ENCODE measurements at regions not wholly inside any gene's neighbourhood (a gene's known extent, or its start where the extent isn't known, plus 50 kb on each side); places are given as distances from the start of the nearest gene placed in this dataset.

- Histone ChIP-seq H3K9me3 (no peaks in the 10 kb centered on the region), H3K27ac (no peak overlapping the region), H3K4me3 (no peak overlapping the region), H3K27me3 (no peaks in the 10 kb centered on the region), H3K4me1 (no peaks in the 10 kb centered on the region), H3K36me3 (no peaks in the 10 kb centered on the region)
- no peak for DNase-seq
- TF ChIP-seq POLR2A (IDR thresholded peaks at IDR 0.05) (no peak), CTCF (IDR thresholded peaks at IDR 0.05) (no peak)
Observed at GRCh38 chr5:18037718-18038117, 403.5 kb downstream of the TAF11L14 start.

- DNase-seq = no peak
- Histone ChIP-seq H3K9me3 (no peaks in the 10 kb centered on the region), H3K4me1 (no peaks in the 10 kb centered on the region), H3K36me3 (no peaks in the 10 kb centered on the region), H3K4me3 (no peak overlapping the region), H3K27ac (no peak overlapping the region), H3K27me3 (no peaks in the 10 kb centered on the region)
- TF ChIP-seq CTCF (IDR thresholded peaks at IDR 0.05) (no peak), POLR2A (IDR thresholded peaks at IDR 0.05) (no peak)
Observed at GRCh38 chr5:18043344-18043743, 409.1 kb downstream of the TAF11L14 start.

GRCh38 chr5:18048449-18048848, 414.2 kb downstream of the TAF11L14 start:
- H3K36me3 ChIP-seq = no peaks in the 10 kb centered on the region

GRCh38 chr5:18050345-18050744, 416.1 kb downstream of the TAF11L14 start:
- Histone ChIP-seq H3K27me3 (no peaks in the 10 kb centered on the region), H3K4me1 (no peaks in the 10 kb centered on the region), H3K4me3 (no peak overlapping the region), H3K36me3 (no peaks in the 10 kb centered on the region), H3K9me3 (no peaks in the 10 kb centered on the region), H3K27ac (no peak overlapping the region)
- DNase-seq = no peak
- TF ChIP-seq POLR2A (IDR thresholded peaks at IDR 0.05) (no peak), CTCF (IDR thresholded peaks at IDR 0.05) (no peak)

More at GRCh38 chr5:18048449-18048848, 414.2 kb downstream of the TAF11L14 start:
- no peaks in the 10 kb centered on the region for H3K9me3 ChIP-seq
- TF ChIP-seq POLR2A (IDR thresholded peaks at IDR 0.05) = no peak
- TF ChIP-seq CTCF (IDR thresholded peaks at IDR 0.05) = no peak
- no peaks in the 10 kb centered on the region for H3K27me3 ChIP-seq
- H3K27ac ChIP-seq = no peak overlapping the region
- no peak overlapping the region for H3K4me3 ChIP-seq
- no peak for DNase-seq
- no peaks in the 10 kb centered on the region for H3K4me1 ChIP-seq

GRCh38 chr5:18050776-18051175, 416.5 kb downstream of the TAF11L14 start:
- no peak for DNase-seq
- Histone ChIP-seq H3K4me1 (no peaks in the 10 kb centered on the region), H3K27me3 (no peaks in the 10 kb centered on the region), H3K27ac (no peak overlapping the region), H3K36me3 (no peaks in the 10 kb centered on the region), H3K4me3 (no peak overlapping the region), H3K9me3 (no peaks in the 10 kb centered on the region)
- no peak for TF ChIP-seq CTCF (IDR thresholded peaks at IDR 0.05)
- TF ChIP-seq POLR2A (IDR thresholded peaks at IDR 0.05) = no peak

- TF ChIP-seq CTCF (IDR thresholded peaks at IDR 0.05) (no peak), POLR2A (IDR thresholded peaks at IDR 0.05) (no peak)
- Histone ChIP-seq H3K4me3 (no peak overlapping the region), H3K36me3 (no peaks in the 10 kb centered on the region), H3K27me3 (no peaks in the 10 kb centered on the region), H3K4me1 (no peaks in the 10 kb centered on the region), H3K27ac (no peak overlapping the region), H3K9me3 (no peaks in the 10 kb centered on the region)
- no peak for DNase-seq
Observed at GRCh38 chr5:18051953-18052352, 417.7 kb downstream of the TAF11L14 start.

Data from Peyer's patch (tissue), 4 donors.